Spleen (tissue), 7 donors: ENCODE measurements at regions not wholly inside any gene's neighbourhood (a gene's known extent, or its start where the extent isn't known, plus 50 kb on each side); places are given as distances from the start of the nearest gene placed in this dataset.

ENCODE experiments used
- POLR2A ChIP-seq, 3 donors: fragments of 450-650 bp; IDR thresholded peaks; one replicate each; pipeline ENCODE4 v1.5.1; 2017; ENCODE audit warnings: antibody characterized with exemption in 3 of 3, mild to moderate bottlenecking in 1 of 3
- POLR2AphosphoS5 ChIP-seq, 3 donors: sonication (generic); formaldehyde crosslinking; IDR thresholded peaks; one replicate each; pipeline ENCODE4 v1.5.1; 2017; ENCODE audit warnings: antibody characterized with exemption in 3 of 3
- TF ChIP-seq, protein P1 (sequence below), 11 experiments: fragments of 200-600 bp in 7 of 11; fragments of 450-650 bp in 4 of 11; sonication (generic) in 4 of 11; IDR thresholded peaks in 8 of 11; conservative IDR thresholded peaks in 3 of 11; 1 replicate in 7 of 11; 2 replicates in 4 of 11; pipeline versions ENCODE4 v1.4.0 to v1.8.0; 2016 to 2021; ENCODE audit warnings: antibody characterized with exemption in 11 of 11, inconsistent platforms in 4 of 11, mild to moderate bottlenecking in 1 of 11
- donor health status: DM: no; HTN: no; CAD: no; lungs with moderate emphysema.
- donor health status: DM: no; HTN: no; CAD: no.
- donor health status: DM: no; HTN: no; CAD: no.

DNA sequence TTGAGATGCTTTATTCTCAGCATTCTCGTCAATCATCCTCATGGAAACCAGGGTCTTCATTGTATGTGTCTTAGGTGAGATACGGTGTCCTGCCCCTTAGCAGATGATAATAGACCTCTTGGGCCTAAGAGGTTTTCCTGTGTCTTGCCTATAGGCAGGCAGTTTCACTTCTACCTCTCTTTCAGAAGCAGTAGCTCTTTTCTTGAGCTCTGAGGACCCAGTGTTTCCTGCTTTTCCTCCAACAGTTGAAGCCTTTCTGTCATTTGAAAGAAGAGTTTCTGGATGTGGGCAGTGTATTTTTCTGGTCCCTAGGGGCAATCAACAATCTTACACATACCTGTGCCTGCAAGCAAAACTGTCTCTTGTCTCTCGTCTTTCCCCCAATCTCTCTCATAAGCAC, 1550.3 kb upstream of the LRRTM3 start:
- TF ChIP-seq, protein P1, sequence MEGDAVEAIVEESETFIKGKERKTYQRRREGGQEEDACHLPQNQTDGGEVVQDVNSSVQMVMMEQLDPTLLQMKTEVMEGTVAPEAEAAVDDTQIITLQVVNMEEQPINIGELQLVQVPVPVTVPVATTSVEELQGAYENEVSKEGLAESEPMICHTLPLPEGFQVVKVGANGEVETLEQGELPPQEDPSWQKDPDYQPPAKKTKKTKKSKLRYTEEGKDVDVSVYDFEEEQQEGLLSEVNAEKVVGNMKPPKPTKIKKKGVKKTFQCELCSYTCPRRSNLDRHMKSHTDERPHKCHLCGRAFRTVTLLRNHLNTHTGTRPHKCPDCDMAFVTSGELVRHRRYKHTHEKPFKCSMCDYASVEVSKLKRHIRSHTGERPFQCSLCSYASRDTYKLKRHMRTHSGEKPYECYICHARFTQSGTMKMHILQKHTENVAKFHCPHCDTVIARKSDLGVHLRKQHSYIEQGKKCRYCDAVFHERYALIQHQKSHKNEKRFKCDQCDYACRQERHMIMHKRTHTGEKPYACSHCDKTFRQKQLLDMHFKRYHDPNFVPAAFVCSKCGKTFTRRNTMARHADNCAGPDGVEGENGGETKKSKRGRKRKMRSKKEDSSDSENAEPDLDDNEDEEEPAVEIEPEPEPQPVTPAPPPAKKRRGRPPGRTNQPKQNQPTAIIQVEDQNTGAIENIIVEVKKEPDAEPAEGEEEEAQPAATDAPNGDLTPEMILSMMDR (IDR thresholded peaks at IDR 0.05 in 8 of 11, conservative IDR thresholded peaks at IDR 0.05 in 3 of 11) = no peak
- TF ChIP-seq POLR2AphosphoS5 (IDR thresholded peaks at IDR 0.05) (no peak), POLR2A (IDR thresholded peaks at IDR 0.05) (no peak)
